K562 (cell line): ENCODE measurements at regions not wholly inside any gene's neighbourhood (a gene's known extent, or its start where the extent isn't known, plus 50 kb on each side); places are given as distances from the start of the nearest gene placed in this dataset.

ENCODE experiments used
- ATAC-seq: fragments of 200-7000 bp; cut with Tn5 transposase; 3 replicates; pipeline ENCODE4 v1.9.1; 2020; ENCODE audit warnings: moderate library complexity
- BruUV-seq: library from RNA; stranded (reverse); fragments of 400-500 nt; replicated peaks from 2 replicates; lab custom pipeline; 2021; lab: Mats Ljungman, UMichigan
- CTCF ChIA-PET: fragments of 300-600 bp; formaldehyde crosslinking; extraction: SDS; loops from one replicate; lab custom pipeline; 2021; ENCODE audit warnings: low intra/inter-chr PET ratio; lab: Yijun Ruan, JAX
- POLR2A ChIA-PET: fragments of 300-600, 350-650 bp; sonication (Branson Sonifier 250); formaldehyde crosslinking; extraction: SDS; loops from one replicate; lab custom pipeline; 2021; ENCODE audit warnings: antibody characterized with exemption, inconsistent platforms; lab: Yijun Ruan, JAX
- DNase-seq, 4 experiments: peaks; one replicate each; pipeline versions ENCODE4 v3.0.0 to v3.0.0-alpha.2; 2011 to 2018; ENCODE audit warnings: low spot score in 3 of 4, mixed read lengths in 3 of 4; ENCODE audit errors: extremely low read depth in 1 of 4
- FAIRE-seq: peaks from 2 replicates; lab custom pipeline; 2011; peaks lifted over from hg19 to GRCh38; lab: Jason Lieb, UNC
- H2AFZ ChIP-seq: 2 replicates; pipeline ENCODE4 v1.6.0; 2011; ENCODE audit warnings: low read depth, low read length, control low read depth, inconsistent platforms
- H3K27ac ChIP-seq: fragments of 200-600 bp; 3 replicates; pipeline ENCODE4 v1.8.0; 2011; ENCODE audit warnings: low read depth, mild to moderate bottlenecking, control low read depth, inconsistent platforms, low read length, moderate library complexity, mixed read lengths; ENCODE audit errors: extremely low read depth
- H3K27me3 ChIP-seq, 2 experiments: fragments of 300-600 bp in 1 of 2; 2 replicates in 1 of 2; 3 replicates in 1 of 2; pipeline versions ENCODE4 v1.6.0 to v1.8.0; 2011; ENCODE audit warnings: inconsistent platforms in 2 of 2, low read length in 2 of 2, mild to moderate bottlenecking in 1 of 2, mixed read lengths in 1 of 2, moderate library complexity in 1 of 2; ENCODE audit not compliant: control insufficient read depth in 2 of 2, insufficient read depth in 2 of 2
- H3K36me3 ChIP-seq: fragments of 300-600 bp; 3 replicates; pipeline ENCODE4 v1.8.0; 2011; ENCODE audit warnings: mild to moderate bottlenecking, low read length, inconsistent platforms; ENCODE audit not compliant: control insufficient read depth, insufficient read depth
- H3K4me1 ChIP-seq, 2 experiments: fragments of 200-600 bp in 1 of 2; replicated peaks in 1 of 2; 2 replicates in 1 of 2; 3 replicates in 1 of 2; pipeline versions ENCODE4 v1.5.1 to v1.8.0; 2011; ENCODE audit warnings: inconsistent platforms in 2 of 2, low read length in 2 of 2, mild to moderate bottlenecking in 1 of 2, mixed read lengths in 1 of 2, moderate library complexity in 1 of 2; ENCODE audit not compliant: control insufficient read depth in 2 of 2, insufficient read depth in 2 of 2
- H3K4me2 ChIP-seq: 2 replicates; pipeline ENCODE4 v1.6.1; 2011; ENCODE audit warnings: low read length, control low read depth, inconsistent platforms, mixed read lengths; ENCODE audit not compliant: insufficient read depth
- H3K4me3 ChIP-seq: fragments of 200-600 bp; sonication (generic), shearing (Covaris generic); 2 replicates; pipeline ENCODE4 v1.5.1; 2016; ENCODE audit warnings: control low read depth, inconsistent platforms
- H3K79me2 ChIP-seq: fragments of 200-600 bp; 3 replicates; pipeline ENCODE4 v1.8.0; 2011; ENCODE audit warnings: low read length, inconsistent platforms; ENCODE audit not compliant: control insufficient read depth, insufficient read depth
- H3K9ac ChIP-seq, 2 experiments: 2 replicates each; pipeline versions ENCODE4 v1.6.0 to v1.6.1; 2011; ENCODE audit warnings: low read depth in 2 of 2, low read length in 2 of 2, control low read depth in 1 of 2, inconsistent platforms in 1 of 2, mild to moderate bottlenecking in 1 of 2, mixed read lengths in 1 of 2; ENCODE audit not compliant: insufficient read depth in 1 of 2
- H3K9me1 ChIP-seq: one replicate; pipeline ENCODE4 v1.6.0; 2011; ENCODE audit warnings: inconsistent platforms, mild to moderate bottlenecking, low read length, moderate library complexity; ENCODE audit not compliant: control insufficient read depth, insufficient read depth
- H3K9me3 ChIP-seq: replicated peaks from 2 replicates; pipeline ENCODE4 v1.5.1; 2011; ENCODE audit warnings: low read depth, low read length, inconsistent platforms; ENCODE audit not compliant: control insufficient read depth, insufficient read depth
- H4K20me1 ChIP-seq: replicated peaks from 2 replicates; pipeline ENCODE4 v1.6.1; 2011; ENCODE audit warnings: low read length, inconsistent platforms, mixed read lengths; ENCODE audit not compliant: control insufficient read depth, insufficient read depth
- NFE2 ChIP-seq: IDR thresholded peaks from 2 replicates; pipeline ENCODE4 v1.6.1; 2014; ENCODE audit warnings: antibody characterized with exemption, low read depth
- RBM34 ChIP-seq: fragments of 200-400 bp; formaldehyde crosslinking; IDR thresholded peaks from 2 replicates; pipeline ENCODE4 v1.6.1; 2018; ENCODE audit warnings: low read length, borderline replicate concordance; ENCODE audit not compliant: insufficient read depth
- STAT5A ChIP-seq: IDR thresholded peaks from 2 replicates; pipeline ENCODE4 v1.6.1; 2012; ENCODE audit warnings: low read length, inconsistent platforms, borderline replicate concordance
- ZBTB8A ChIP-seq: fragments of 450-650 bp; IDR thresholded peaks from 2 replicates; pipeline ENCODE4 v1.6.1; 2018; ENCODE audit warnings: mild to moderate bottlenecking, moderate library complexity; ENCODE audit not compliant: partially characterized antibody
- ZFP1 ChIP-seq: fragments of 450-650 bp; formaldehyde crosslinking; IDR thresholded peaks from 2 replicates; pipeline ENCODE4 v1.4.0; 2020; ENCODE audit warnings: mild to moderate bottlenecking, mixed read lengths
- WGBS: fragments of 100-300 bp; shearing (Covaris generic); methylation state at CpG from one replicate; pipeline ENCODE4 v1.1.6; 2016; ENCODE audit warnings: low coverage, mixed read lengths; ENCODE audit not compliant: insufficient coverage; ENCODE audit errors: missing lambda C conversion rate; 5-methylcytosine and 5-hydroxymethylcytosine counted together
- in situ Hi-C: fragments of 300-500 bp; cut with MboI; formaldehyde crosslinking; loops from 4 replicates; pipeline ENCODE4 v1.15.0; 2018; ENCODE audit warnings: inconsistent platforms, mixed read lengths
- intact Hi-C: fragments of 100-400 bp; cut with micrococcal nuclease; formaldehyde crosslinking; loops from 2 replicates; pipeline ENCODE4 v1.14.2; 2022
- TF ChIP-seq, protein P1 (sequence below): sonication (generic); formaldehyde crosslinking; IDR thresholded peaks from 2 replicates; pipeline ENCODE4 v1.8.1; 2023; ENCODE audit warnings: mild to moderate bottlenecking, missing genetic modification reagents
- TF ChIP-seq, protein P2 (sequence below): sonication (generic); formaldehyde crosslinking; IDR thresholded peaks from 2 replicates; pipeline ENCODE4 v1.8.0; 2022; ENCODE audit warnings: missing genetic modification reagents, mild to moderate bottlenecking, borderline replicate concordance
- TF ChIP-seq, protein P3 (sequence below): fragments of 250-450 bp; sonication (Bioruptor Pico); IDR thresholded peaks from 2 replicates; pipeline ENCODE4 v1.4.0; 2020; ENCODE audit warnings: mild to moderate bottlenecking, moderate library complexity
- TF ChIP-seq, protein P4 (sequence below): fragments of 250-450 bp; sonication (Bioruptor Pico); IDR thresholded peaks from 2 replicates; pipeline ENCODE4 v1.5.0; 2021; ENCODE audit warnings: mild to moderate bottlenecking, borderline replicate concordance

DNA sequence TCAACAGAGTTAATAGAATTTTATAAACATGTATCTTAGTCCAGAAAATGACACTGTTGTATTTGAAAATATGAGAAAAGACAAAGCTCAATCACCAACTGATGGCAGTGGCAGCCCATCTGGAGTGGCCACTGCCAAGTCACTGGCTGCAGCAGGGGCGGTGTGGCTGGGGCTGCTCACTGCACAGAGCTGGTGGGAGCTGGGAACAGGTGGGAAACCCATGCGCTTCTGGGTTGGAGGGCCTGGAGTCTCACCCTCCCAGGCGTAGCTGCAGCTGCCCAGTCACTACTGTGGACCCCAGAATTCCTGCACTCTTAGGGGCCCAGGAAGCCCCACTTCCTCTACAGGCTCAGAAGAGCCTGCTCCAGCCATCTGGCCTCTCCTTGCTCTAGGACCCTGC is 251.8 kb upstream of the NDST4 start:
- CTCF ChIA-PET = no interaction called here
- POLR2A ChIA-PET = no interaction called here
- H2AFZ ChIP-seq = no peak overlapping the region
- no peak overlapping the region for H3K27ac ChIP-seq
- H3K4me1 ChIP-seq = no peaks in the 10 kb centered on the region
- FAIRE-seq (no peak), DNase-seq (no peak), ATAC-seq (no peak)
- WGBS = 0% methylated on average over 3 of the region's 3 CpGs
- H4K20me1 ChIP-seq = no peaks in the 10 kb centered on the region
- H3K27me3 ChIP-seq = no peaks in the 10 kb centered on the region
- no peaks in the 10 kb centered on the region for H3K36me3 ChIP-seq
- H3K79me2 ChIP-seq = no peaks in the 10 kb centered on the region
- no peaks in the 10 kb centered on the region for H3K9me3 ChIP-seq
- H3K4me3 ChIP-seq = no peak overlapping the region
- H3K4me2 ChIP-seq = no peak overlapping the region
- in situ Hi-C loops (no loop called here), intact Hi-C loops (no loop called here)
- no peak for TF ChIP-seq NFE2
- TF ChIP-seq STAT5A = no peak
- TF ChIP-seq, protein P1, sequence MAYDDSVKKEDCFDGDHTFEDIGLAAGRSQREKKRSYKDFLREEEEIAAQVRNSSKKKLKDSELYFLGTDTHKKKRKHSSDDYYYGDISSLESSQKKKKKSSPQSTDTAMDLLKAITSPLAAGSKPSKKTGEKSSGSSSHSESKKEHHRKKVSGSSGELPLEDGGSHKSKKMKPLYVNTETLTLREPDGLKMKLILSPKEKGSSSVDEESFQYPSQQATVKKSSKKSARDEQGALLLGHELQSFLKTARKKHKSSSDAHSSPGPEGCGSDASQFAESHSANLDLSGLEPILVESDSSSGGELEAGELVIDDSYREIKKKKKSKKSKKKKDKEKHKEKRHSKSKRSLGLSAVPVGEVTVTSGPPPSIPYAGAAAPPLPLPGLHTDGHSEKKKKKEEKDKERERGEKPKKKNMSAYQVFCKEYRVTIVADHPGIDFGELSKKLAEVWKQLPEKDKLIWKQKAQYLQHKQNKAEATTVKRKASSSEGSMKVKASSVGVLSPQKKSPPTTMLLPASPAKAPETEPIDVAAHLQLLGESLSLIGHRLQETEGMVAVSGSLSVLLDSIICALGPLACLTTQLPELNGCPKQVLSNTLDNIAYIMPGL (CRISPR knock-in tag) = no peak
- TF ChIP-seq, protein P2, sequence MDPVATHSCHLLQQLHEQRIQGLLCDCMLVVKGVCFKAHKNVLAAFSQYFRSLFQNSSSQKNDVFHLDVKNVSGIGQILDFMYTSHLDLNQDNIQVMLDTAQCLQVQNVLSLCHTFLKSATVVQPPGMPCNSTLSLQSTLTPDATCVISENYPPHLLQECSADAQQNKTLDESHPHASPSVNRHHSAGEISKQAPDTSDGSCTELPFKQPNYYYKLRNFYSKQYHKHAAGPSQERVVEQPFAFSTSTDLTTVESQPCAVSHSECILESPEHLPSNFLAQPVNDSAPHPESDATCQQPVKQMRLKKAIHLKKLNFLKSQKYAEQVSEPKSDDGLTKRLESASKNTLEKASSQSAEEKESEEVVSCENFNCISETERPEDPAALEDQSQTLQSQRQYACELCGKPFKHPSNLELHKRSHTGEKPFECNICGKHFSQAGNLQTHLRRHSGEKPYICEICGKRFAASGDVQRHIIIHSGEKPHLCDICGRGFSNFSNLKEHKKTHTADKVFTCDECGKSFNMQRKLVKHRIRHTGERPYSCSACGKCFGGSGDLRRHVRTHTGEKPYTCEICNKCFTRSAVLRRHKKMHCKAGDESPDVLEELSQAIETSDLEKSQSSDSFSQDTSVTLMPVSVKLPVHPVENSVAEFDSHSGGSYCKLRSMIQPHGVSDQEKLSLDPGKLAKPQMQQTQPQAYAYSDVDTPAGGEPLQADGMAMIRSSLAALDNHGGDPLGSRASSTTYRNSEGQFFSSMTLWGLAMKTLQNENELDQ (CRISPR knock-in tag) = no peak
- no peak for TF ChIP-seq RBM34
- TF ChIP-seq ZBTB8A = no peak
- TF ChIP-seq ZFP1 (CRISPR knock-in tag) = no peak
- TF ChIP-seq, protein P3, sequence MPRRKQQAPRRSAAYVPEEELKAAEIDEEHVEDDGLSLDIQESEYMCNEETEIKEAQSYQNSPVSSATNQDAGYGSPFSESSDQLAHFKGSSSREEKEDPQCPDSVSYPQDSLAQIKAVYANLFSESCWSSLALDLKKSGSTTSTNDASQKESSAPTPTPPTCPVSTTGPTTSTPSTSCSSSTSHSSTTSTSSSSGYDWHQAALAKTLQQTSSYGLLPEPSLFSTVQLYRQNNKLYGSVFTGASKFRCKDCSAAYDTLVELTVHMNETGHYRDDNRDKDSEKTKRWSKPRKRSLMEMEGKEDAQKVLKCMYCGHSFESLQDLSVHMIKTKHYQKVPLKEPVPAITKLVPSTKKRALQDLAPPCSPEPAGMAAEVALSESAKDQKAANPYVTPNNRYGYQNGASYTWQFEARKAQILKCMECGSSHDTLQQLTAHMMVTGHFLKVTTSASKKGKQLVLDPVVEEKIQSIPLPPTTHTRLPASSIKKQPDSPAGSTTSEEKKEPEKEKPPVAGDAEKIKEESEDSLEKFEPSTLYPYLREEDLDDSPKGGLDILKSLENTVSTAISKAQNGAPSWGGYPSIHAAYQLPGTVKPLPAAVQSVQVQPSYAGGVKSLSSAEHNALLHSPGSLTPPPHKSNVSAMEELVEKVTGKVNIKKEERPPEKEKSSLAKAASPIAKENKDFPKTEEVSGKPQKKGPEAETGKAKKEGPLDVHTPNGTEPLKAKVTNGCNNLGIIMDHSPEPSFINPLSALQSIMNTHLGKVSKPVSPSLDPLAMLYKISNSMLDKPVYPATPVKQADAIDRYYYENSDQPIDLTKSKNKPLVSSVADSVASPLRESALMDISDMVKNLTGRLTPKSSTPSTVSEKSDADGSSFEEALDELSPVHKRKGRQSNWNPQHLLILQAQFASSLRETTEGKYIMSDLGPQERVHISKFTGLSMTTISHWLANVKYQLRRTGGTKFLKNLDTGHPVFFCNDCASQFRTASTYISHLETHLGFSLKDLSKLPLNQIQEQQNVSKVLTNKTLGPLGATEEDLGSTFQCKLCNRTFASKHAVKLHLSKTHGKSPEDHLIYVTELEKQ = no peak
- TF ChIP-seq, protein P4, sequence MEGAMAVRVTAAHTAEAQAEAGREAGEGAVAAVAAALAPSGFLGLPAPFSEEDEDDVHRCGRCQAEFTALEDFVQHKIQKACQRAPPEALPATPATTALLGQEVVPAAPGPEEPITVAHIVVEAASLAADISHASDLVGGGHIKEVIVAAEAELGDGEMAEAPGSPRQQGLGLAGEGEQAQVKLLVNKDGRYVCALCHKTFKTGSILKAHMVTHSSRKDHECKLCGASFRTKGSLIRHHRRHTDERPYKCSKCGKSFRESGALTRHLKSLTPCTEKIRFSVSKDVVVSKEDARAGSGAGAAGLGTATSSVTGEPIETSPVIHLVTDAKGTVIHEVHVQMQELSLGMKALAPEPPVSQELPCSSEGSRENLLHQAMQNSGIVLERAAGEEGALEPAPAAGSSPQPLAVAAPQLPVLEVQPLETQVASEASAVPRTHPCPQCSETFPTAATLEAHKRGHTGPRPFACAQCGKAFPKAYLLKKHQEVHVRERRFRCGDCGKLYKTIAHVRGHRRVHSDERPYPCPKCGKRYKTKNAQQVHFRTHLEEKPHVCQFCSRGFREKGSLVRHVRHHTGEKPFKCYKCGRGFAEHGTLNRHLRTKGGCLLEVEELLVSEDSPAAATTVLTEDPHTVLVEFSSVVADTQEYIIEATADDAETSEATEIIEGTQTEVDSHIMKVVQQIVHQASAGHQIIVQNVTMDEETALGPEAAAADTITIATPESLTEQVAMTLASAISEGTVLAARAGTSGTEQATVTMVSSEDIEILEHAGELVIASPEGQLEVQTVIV (CRISPR knock-in tag) = no peak
- no peak overlapping the region for H3K9ac ChIP-seq
- no TSS peak for BruUV-seq
- H3K9me1 ChIP-seq = no peaks in the 10 kb centered on the region
